ENCODE measurements at regions not wholly inside any gene's neighbourhood (a gene's known extent, or its start where the extent isn't known, plus 50 kb on each side); places are given as distances from the start of the nearest gene placed in this dataset.

DNA sequence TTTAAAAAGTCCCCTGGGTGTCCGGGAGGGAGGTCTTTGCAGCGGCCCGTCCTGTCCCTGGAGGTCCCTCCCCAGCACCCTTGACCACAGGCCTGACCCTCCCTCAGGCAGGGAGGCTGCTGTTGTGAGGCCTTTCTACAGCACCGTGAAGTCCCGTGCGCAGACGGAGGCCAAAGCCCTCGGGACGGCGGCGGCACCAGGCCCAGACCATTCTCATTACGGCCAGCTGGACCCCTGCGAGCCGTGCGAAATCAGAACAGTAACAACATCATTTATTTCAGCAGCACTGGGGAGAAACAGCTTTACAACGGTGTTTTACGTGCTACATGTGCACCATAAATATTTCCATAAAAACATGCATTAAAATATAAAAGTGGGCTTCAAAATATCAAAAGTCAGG, 101.4 kb upstream of the ACTRT2 start:
- DNase-seq = no peak

DNA sequence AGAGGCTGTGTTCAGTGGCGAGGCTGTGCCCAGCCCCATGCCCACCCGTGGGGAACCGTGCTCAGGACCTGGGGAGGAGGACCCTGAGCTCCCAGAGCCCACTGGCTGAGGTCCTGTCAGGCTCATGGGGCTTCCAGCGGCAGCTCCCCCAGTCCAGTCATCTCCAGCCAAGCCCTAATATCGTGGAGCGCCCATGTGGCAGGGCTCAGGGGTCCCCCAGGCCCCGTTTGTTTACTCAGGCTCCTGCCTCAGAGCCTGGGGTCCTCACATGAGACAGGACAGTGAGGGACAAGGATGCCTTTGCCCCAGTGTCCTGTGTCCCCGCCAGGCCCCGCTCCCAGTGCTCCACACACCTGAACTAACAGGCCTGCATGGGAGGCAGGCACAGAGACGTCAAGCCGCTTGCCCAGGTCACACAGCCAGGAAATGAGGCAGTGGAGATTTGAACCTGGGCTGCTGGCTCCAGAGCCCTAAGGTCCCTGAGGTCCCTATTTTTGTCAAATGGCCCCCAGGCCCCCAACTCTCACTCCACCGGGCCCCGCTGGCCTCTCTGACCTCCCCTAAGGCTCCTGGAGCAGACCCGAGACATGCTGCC, 100.7 kb upstream of the ACTRT2 start:
- DNase-seq = no peak

DNA sequence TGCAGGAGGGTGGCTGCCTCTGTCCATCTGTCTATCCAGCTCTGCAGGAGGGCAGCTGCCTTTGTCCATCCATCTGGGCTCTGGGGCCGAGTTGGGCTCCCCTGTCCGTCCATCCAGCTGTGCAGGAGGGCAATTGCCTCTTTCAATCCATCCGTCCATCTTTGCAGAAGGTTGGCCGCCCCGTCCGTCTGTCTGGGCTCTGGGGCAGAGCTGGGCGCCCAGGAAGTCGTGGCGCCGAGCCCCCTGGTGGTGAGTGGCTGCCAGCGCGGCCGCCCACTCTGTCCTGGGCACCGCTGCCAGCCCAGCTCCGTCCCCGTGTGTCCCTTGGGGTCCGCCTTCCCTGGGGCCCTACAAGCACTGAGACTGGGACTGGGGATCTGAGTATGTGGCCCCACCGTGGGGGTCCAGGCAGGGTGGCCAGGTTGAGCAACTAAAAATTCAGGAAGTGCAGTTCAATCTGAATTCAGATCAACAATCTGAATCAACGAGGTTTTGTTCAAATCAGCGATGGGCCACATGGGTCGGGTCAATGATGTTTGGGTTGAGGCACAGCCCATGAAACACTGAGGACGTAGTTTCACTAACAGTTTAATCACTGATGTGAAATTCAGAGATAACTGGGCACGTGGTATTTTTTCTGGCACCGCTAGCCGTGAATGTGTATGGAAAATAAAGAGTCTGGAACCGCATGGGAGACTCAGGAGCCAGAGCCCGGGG, 99.1 kb upstream of the ACTRT2 start:
- DNase-seq = peak; percentile 11 to 23

DNA sequence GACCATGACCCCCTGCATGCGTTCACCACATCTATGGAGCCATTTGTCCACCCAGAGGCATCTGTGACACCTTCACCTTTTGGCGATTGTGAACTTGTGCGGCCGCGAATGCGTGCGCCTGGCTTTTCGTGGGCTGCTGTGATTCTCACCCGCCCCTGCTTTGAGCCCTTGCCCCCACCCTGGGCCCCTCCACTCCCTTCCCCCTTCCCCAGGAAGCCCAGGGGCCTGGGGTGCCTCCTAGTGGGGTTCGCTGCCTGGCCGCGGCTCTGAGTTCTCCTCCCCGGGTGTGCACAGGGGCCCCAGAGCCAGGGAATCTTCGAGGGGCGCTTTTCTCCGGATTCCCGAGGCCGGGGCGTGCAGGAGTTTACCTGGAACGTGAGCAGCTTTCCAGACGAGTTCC, 97.9 kb upstream of the ACTRT2 start:
- DNase-seq = no peak

DNA sequence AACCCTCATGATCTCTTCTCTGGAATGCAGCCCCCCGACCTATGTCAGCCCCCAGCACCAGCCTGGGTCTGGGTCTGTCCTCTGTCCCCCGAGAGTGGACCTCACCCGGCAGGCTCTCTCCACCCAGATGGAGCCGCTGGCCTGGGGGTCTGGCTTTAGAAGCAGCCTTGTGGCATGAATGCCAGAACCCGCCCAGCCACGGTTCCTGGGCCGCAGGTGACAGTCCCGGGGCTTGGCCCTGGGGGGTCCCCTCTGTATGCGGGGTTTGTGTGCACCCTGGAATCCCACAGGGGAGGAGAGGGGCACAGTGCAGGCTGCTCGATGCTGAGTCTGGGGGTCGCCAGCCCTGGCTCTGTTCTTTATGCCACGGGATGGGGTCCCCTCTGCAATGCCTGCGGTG, 96.0 kb upstream of the ACTRT2 start:
- DNase-seq = no peak

DNA sequence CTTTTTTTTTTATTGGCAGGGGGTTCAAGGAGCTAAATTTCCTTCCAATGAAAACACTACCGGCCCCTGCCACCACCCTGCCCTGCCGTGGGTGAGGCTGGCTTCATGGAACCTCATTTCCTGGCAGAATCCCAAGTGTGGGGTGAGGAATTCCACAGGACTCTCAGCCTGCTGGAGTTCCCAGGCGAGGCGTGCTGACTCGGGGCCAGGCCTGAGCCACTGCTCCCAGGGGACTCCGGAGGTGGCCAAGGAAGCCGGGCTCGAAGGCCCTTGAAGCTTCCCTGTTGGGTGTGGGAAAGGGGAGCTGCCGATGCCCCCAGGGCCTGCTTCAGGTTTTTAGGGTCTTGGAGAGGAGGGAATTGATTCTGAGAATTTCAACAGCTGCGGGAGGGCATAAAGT, 95.3 kb upstream of the ACTRT2 start:
- DNase-seq = no peak

DNA sequence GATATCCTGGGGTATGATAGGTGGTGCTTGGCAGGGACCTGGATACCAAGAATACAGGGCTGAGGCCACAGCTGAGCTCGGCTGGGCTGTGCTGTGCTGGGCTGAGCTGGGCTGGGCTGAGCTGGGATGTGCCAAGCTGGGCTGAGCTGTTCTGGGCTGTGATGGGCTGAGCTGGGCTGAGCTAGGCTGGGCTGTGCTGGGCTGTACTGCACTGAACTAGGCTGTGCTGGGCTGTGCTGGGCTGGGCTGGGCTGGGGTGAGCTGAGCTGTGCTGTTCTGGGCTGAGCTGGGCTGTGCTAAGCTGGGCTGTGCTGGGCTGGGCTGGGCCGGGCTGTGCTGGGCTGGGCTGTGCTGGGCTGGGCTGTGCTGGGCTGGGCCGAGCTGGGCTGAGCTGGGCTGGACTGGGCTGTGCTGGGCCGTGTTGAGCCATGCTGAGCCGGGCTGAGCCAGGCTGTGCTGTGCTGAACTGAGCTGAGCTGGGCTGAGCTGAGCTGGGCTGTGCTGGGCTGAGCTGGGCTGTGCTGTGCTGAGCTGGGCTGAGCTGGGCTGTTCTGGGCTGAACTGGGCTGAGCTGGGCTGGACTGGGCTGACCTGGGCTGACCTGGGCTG, 94.7 kb upstream of the ACTRT2 start:
- no peak for DNase-seq

DNA sequence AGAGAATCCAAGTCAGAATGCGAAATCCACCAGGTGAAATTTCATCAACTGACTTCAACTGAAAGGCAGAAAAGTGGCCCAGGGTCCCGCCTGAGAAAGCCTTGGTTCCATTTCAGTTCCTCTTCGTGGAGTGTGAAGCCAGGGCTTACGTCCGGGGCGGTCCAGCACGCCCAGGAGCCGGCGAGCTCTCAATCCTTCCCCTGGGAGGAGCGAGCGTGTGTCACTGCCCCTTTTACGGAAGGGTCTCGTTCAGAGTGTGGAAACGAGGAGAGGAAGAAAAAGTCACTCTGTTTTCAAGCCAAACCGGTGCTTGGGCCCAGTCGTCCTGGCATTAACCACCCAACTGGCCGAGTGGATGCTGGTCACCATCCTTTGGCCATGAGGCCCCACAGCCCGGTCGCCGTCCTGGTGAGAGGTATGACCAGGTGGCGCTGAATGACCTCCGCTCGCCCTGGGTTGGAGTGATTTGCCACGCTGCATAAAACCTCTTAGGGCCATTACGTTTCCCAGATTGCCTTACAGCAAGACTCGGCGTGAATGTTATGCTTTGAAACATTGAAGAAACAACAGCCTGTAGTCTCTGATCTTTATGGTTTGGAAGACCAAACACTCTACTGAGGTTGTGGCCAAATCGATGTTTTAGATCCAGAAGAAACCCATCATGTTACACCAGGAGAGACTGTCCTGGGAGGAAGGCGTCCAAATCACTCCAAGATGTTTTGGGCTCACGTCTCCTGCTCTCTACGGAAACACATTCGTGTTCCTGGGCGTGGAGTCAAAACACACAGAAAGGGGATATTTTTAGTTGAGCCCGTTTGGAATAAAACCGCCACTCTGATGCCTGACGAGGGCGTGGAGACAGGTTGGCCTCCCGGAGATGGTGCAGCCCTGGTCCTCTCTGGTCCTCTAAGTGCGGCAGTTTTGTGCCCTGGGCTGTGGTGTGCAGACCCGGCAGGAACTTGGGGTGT, 93.6 kb upstream of the ACTRT2 start:
- DNase-seq = no peak

DNA sequence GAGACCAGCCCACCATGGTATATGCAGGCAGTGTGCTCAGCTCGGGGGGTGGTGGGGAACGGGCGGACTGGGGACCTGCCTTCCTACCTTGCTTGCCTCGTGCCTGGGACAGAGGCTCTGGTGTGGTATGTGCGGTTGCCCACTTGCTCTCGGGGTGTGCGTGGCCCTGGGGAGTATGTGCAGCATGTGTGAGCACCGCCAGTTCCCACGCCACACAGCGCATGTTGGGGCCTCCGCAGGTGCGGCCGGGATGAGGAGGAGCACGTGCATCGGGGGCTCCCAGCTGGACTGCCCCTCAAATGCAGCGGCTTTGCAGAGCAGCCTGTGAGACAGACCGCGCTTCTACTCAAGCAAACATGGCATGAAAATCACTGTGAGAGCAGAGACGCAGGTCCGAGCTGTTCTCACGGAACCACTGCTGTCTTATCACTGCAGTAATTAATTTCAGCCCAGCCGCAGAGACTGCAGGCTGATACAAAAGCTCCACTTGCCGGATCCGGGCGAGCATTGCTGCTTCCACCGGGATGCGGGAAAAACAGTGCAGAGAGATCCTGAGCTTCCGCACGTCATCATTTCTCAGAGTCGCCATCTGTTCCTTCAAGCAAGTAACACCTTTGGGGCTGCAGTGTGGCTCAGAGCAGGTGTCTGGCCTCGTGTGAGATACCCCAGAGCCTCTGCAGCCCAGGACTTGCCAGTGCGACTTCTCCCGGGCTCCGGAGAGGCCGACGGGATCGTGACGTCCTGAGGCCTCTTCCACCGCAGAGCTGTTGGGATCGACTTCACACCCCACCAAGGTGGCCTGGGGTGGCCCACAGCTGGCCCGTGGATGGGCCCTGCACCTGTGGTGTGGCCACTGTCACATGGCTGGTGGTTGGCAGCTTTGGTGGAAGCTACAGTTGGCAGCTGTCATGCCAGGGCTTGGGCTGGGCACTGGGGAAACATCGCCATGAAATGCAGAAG, 92.6 kb upstream of the ACTRT2 start:
- no peak for DNase-seq

DNA sequence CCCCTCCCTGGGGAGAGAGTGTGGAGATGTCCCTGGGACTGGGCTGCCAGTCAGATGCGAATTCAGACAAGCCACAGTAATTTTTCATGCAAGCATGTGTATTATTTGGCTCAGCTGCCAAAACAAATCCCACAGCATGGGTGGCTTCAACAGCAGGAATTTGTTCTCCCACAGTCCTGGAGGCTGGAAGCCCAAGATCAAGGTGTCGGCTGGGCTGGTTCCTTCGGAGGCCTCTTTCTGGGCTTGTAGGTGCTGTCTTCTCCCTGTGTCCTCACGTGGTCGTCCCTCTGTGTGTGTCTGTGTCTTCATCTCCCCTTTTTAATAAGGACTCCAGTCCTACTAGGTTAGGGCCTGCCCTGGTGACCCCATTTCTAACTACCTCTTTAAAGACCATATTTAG, 91.9 kb upstream of the ACTRT2 start:
- no peak for DNase-seq

DNA sequence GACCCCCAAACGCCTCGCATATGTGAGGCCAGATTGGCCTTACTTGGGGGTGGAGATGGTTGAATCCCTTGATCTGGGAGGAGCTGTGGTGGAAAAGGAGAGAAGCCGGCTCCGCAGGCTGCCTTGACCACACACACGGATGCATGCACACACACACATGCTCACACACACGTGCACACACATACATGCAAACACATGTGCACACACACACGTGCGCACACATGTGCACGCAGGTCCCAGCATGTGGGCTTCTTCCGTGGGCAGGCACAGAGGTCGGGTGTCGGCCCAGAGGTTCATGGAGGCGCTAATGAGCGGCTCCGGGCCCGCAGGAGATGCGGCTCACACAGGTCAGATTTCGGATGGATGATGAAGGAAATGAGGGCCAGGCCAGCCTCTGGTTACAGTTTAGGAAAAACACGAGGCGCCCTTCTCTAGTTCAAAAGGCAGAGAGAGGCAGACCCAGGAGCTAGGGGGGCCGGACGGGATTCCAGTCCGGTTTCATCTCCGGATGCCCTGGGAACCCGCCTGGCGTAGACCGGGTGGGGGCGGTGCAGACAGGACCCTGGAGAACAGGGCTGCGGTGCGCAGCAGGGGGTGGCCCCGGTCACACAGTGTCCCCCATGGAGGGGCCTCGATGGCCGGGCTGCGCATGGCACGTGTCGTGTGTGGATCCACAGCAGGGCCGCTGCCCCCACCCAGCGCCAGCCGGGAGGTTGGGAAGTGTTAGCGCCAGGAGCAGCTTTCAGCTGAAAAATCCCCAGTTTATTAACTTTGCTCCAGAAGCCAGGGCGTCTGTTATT, 91.1 kb upstream of the ACTRT2 start:
- no peak for DNase-seq

DNA sequence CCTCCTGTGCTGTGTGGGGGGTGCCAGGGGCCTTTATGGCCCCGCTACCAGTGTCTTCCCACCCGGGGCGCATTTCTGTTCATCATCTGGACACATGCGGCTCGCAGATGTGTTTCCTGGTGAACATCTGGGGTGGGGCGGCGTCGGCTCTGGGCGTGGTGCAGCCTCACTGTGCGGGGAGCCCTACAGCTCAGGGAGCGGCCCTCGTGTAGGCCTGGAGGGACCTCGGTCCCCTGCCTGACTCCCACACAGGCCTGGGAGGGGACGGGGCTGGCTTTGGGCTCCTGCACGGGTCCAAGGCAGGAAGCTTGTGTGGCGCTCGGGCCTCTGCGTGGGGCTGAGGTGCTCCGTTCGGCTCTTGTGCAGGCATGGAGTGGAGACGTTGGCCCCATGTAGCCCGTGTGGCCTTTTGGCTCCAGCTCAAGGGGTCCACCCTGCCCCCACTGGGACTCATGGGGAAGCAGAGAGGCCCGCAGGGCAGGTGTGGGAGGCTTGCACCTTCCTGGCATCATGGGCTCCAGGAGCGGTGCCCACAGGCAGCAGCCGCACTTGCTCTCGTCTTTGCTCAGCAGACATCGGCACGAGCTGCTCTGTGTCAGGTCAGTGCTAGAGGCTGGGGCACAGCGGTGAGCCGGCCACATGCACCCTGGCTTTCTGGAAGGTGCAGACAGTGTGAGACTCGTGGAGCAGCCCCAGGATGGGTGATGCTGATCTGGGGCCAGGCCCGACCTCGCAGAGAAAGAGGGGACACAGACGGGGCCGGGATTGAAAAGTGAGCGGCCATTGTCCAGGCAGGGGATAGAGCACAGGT, 90.1 kb upstream of the ACTRT2 start:
- DNase-seq = no peak

DNA sequence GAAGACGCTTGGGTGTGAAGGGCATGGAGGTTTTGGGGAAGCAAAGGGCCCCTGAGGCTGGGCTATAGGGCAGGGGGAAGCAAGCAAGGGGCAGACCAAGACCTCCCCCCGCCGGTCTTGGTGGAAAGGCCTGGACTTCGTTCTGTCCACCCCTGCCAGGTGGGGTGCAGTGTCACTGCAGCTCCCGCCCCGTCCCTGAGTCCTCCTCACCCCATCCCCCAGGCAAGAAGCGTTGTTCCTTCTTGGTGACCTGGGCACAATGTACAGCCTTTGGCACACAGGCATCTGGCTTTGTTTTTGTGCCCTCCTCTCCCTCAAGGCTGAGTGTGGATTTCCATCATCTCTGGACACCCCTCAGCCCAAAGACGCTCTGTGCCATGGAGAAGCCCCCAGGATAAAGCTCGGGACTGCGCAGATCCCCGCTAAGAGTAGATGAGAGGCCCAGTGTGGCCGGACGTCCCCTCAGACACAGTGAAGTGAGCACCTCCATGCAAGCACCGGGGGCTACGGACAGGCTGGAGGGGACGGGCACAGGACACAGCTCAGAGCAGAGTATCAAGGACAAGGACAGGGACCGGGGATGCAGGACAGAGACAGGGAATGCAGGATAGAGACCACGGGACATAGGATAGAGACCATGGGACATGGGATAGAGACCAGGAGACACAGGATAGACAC, 89.4 kb upstream of the ACTRT2 start:
- no peak for DNase-seq

DNA sequence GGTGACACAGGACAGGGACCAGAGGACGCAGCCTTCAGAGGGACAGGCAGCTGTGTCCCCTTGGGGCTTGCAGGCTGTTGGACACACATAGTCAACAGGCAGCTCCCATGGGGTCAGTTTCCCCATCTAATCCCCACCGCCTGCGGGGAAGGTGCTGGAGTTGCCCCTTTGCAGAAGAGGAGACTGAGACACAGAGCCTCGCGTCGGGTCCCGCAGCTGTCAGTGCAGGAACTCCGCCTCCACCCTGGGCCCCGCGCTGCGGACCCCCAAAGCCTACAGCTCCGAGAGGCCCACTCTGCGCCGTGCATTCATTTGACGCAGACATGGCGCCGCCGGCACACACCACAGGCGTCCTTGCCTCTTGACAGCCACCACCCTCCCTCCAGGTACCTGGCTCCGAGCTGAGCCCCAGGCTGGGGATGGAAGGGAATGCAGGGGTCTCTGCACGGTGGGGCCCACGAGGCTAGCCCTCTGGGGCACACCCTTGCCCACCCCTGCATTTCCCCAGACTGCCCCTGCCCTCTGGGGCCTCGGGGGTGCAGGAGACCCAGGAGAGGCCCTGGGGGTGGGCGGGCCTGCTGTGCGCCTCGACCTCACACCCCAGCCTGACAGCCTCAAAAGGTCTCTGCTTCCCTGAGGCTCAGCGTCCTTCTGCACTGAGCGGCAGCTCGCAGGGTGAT, 88.5 kb upstream of the ACTRT2 start:
- DNase-seq = no peak

DNA sequence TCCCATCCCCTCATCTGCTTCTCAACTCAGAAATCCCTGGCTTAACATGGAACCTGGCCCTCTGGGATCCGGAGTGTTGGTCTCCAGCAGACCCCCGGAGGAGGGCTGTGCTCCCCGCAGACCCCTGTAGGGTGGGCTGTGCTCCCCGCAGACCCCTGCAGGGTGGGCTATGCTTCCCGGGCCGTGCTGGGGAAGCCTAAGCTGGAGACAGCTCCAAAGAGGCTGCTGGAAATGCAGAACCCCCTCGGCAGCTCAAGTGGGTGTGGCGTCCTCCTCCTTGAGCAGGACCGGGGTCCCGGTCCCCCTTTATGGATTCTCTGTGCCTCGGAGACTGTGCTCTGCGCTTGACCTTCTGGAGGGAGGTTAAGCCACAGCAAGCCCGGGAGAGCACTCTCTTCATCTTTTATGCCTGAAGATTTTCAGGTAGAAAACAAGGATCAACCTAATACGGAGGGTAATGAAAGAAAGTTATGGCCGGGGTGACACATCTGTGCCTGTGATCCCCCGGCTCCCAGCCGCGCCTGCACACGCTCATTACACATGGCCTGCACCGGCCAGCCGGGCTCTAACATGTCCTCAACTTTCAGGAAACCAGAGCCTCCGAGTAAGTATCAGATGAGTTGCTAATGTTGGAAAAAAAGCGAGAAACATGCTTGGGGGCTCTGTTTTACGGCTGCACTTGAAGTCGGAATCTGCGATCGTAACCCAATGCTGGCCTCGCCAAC, 87.7 kb upstream of the ACTRT2 start:
- DNase-seq = no peak

DNA sequence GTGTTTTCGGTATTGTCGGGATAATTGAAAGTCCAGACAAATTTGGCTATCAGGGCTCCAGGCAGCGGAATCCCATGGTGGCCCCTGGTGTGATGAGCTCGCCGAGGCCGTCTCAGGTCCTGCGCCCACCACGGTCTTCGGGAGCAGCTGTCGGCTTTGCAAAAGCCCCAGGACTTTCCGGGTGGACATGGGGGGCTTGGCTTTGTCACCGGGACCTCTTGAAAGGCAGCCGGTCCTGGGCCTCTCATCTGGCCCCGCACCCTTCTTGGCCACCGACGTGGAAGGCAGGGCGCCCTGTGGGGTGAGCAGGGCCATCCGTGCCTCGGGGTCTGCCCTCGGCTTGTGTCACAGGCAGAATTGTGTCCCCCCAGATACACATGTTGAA, 87.1 kb upstream of the ACTRT2 start:
- DNase-seq = no peak

DNA sequence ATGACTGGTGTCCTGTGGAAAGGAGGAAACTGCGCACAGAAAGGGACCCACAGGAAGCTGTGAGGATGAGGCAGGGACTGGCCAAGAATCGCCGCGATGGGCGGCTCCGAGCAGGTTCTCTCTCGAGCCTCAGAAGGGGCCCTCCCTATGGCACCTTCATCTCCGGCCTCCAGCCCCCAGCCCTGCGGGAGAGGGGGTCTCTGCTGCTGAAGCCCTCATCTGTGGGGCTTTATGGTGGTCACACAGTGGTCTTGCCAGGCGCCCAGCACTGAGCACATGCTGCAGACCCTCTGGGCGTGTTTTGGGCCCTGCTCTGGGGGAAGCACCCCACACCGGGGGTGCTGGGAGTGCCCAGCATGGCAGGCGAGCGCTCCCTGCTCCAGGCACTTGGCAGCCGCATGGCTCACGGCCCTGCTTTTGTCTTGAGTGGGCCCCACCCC, 86.6 kb upstream of the ACTRT2 start:
- DNase-seq = no peak

DNA sequence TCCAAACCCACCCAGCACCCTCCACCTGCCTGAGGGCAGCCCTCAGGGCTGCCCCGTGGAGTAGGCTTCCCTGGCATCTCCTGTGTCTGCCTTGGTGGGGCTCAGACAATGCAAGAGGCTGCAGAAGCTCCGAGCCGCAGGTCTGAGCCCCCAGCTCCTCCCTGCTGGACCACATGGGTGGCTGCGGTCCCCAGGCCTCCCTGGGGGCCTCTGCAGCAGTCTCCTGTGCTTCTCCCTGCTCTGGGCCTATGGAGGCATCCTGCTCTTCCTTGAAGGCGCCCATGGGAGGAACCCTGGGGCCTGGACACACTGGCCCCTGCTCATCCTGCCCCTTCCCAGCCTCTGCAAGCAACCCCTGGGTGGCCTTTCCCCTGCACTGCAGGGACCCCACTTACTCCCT, 86.1 kb upstream of the ACTRT2 start:
- no peak for DNase-seq
